ENCODE measurements at regions not wholly inside any gene's neighbourhood (a gene's known extent, or its start where the extent isn't known, plus 50 kb on each side); places are given as distances from the start of the nearest gene placed in this dataset.

- no peak for ATAC-seq
- intact Hi-C loops (cut with DNase I) = no loop called here
- no peak for DNase-seq
- peaks cover 0 to 55% (median 3%) of the 10 kb centered on the region in 11 donors for H3K9me3 ChIP-seq
- H3K4me1 ChIP-seq = peaks cover 0 to 39% (median 14%) of the 10 kb centered on the region in 9 donors
- no peak overlapping the region for H3K4me3 ChIP-seq
- TF ChIP-seq, protein P1, sequence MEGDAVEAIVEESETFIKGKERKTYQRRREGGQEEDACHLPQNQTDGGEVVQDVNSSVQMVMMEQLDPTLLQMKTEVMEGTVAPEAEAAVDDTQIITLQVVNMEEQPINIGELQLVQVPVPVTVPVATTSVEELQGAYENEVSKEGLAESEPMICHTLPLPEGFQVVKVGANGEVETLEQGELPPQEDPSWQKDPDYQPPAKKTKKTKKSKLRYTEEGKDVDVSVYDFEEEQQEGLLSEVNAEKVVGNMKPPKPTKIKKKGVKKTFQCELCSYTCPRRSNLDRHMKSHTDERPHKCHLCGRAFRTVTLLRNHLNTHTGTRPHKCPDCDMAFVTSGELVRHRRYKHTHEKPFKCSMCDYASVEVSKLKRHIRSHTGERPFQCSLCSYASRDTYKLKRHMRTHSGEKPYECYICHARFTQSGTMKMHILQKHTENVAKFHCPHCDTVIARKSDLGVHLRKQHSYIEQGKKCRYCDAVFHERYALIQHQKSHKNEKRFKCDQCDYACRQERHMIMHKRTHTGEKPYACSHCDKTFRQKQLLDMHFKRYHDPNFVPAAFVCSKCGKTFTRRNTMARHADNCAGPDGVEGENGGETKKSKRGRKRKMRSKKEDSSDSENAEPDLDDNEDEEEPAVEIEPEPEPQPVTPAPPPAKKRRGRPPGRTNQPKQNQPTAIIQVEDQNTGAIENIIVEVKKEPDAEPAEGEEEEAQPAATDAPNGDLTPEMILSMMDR (IDR thresholded peaks at IDR 0.05) = no peak
- no peaks in the 10 kb centered on the region for H3K36me3 ChIP-seq
- H3K27me3 ChIP-seq = no peaks in the 10 kb centered on the region
- H3K27ac ChIP-seq = no peak overlapping the region
- 70 to 93% methylated on average over 1 of the region's 1 CpG for WGBS, 2 donors
These were observed 185.0 kb downstream of the TUBA3C start for GRCh38 chr13:18996627-18997051.

DNA sequence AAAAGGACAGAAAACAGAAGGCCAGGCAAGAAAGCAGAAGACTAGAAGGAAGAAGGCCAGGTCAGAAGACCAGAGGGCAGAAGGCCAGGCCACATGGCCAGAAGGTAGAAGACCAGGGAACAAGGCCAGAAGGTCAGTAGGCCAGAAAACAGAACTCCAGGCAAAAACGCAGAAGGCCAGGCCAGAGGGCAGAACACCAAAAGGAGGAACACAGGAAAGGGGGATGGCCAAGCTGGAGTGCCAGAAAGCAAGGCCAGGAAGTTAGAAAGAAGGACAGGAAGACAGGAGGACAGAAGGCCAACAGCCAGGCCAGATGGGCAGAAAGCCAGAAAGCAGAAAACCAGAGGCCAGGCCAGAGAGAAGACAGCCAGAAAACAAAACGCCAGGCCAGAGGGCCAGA lies 185.4 kb downstream of the TUBA3C start:
- H3K9me3 ChIP-seq = peaks cover 0 to 54% (median 3%) of the 10 kb centered on the region in 11 donors
- TF ChIP-seq, protein P1 (IDR thresholded peaks at IDR 0.05) = no peak
- no peaks in the 10 kb centered on the region for H3K27me3 ChIP-seq
- ATAC-seq = no peak
- peaks cover 0 to 39% (median 14%) of the 10 kb centered on the region in 9 donors for H3K4me1 ChIP-seq
- no peak for DNase-seq
- WGBS, 2 donors = 31 to 34% methylated on average over 2 of the region's 2 CpGs
- H3K27ac ChIP-seq = no peak overlapping the region
- no peak overlapping the region for H3K4me3 ChIP-seq
- H3K36me3 ChIP-seq = no peaks in the 10 kb centered on the region
- intact Hi-C loops (cut with DNase I) = no loop called here

- H3K36me3 ChIP-seq = no peaks in the 10 kb centered on the region
- no peak for DNase-seq
- intact Hi-C loops (cut with DNase I) = no loop called here
- no peaks in the 10 kb centered on the region for H3K27me3 ChIP-seq
- H3K27ac ChIP-seq = no peak overlapping the region
- 56 to 79% methylated on average over 1 of the region's 1 CpG for WGBS, 2 donors
- peaks cover 0 to 50% (median 3%) of the 10 kb centered on the region in 11 donors for H3K9me3 ChIP-seq
- TF ChIP-seq, protein P1 (IDR thresholded peaks at IDR 0.05) = no peak
- H3K4me1 ChIP-seq = peaks cover 0 to 39% (median 14%) of the 10 kb centered on the region in 9 donors
- no peak overlapping the region for H3K4me3 ChIP-seq
- no peak for ATAC-seq
These were observed 186.3 kb downstream of the TUBA3C start for GRCh38 chr13:18995259-18995873.

GRCh38 chr13:18993884-18994660 lies 187.6 kb downstream of the TUBA3C start:
- Histone ChIP-seq H3K4me3 (no peak overlapping the region), H3K27me3 (no peaks in the 10 kb centered on the region), H3K36me3 (no peaks in the 10 kb centered on the region), H3K27ac (no peak overlapping the region), H3K4me1 (peaks cover 0 to 39% (median 14%) of the 10 kb centered on the region in 9 donors), H3K9me3 (peaks cover 0 to 50% (median 3%) of the 10 kb centered on the region in 11 donors)
- WGBS, 2 donors = 32 to 50% methylated on average over 2 of the region's 2 CpGs
- ATAC-seq (peak in 1 of 8 donors; percentile 34), DNase-seq (no peak)
- TF ChIP-seq, protein P1 (IDR thresholded peaks at IDR 0.05) = no peak
- intact Hi-C loops (cut with DNase I) = no loop called here
